MM.1S (cell line): ENCODE measurements at regions not wholly inside any gene's neighbourhood (a gene's known extent, or its start where the extent isn't known, plus 50 kb on each side); places are given as distances from the start of the nearest gene placed in this dataset.

Source experiments
- EZH2 ChIP-seq: fragments of 300-600 bp; sonication (generic); optimal IDR thresholded peaks from 2 replicates; pipeline ENCODE3; 2017; ENCODE audit warnings: low read depth, mild to moderate bottlenecking, antibody characterized with exemption, low read length, mixed read lengths
- EZH2phosphoT487 ChIP-seq: fragments of 300-600 bp; sonication (generic); IDR thresholded peaks from 2 replicates; pipeline ENCODE4 v1.6.1; 2018; ENCODE audit warnings: antibody characterized with exemption, low read length
- TF ChIP-seq, protein P1 (sequence below): fragments of 300-600 bp; sonication (generic); IDR thresholded peaks from 2 replicates; pipeline ENCODE4 v1.5.1; 2016; ENCODE audit warnings: antibody characterized with exemption, low read length, mixed read lengths

DNA sequence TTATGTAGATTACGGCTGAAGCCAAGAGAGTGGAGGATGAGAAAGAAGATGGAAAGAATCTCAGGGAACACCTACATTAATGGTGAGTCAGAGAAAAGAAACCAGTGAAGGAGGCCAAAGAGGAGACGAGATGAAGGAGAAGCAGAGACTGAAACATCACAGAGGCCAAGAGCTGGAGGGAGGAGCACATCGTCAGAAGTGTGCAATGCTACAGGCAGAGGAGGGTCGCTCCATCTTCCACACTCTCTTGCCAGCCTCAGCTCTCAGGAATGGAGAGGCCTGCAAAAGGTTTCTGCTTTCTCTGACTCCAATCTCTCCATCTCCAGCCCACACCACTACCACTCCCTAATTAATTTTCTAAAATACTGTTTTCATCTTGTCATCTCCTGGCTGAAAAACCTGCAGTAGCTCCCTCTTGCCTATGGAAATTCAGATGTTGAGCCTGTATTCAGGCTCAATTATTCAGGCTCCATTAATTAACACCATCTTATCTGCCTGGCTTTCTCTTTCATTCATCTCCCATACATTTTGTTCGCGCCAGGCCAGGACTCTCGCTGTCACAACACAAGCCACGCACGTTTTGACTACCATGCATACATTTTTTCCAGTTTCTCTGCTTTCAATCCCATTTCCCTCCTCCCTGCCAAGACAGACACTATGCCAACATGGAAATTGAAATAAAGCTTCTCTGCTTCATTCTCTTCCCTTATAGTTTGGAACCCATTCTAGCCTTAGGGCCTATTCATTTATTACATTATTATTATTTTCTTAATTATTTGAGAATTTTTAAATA lies 165.8 kb downstream of the INHBA start:
- TF ChIP-seq, protein P1, sequence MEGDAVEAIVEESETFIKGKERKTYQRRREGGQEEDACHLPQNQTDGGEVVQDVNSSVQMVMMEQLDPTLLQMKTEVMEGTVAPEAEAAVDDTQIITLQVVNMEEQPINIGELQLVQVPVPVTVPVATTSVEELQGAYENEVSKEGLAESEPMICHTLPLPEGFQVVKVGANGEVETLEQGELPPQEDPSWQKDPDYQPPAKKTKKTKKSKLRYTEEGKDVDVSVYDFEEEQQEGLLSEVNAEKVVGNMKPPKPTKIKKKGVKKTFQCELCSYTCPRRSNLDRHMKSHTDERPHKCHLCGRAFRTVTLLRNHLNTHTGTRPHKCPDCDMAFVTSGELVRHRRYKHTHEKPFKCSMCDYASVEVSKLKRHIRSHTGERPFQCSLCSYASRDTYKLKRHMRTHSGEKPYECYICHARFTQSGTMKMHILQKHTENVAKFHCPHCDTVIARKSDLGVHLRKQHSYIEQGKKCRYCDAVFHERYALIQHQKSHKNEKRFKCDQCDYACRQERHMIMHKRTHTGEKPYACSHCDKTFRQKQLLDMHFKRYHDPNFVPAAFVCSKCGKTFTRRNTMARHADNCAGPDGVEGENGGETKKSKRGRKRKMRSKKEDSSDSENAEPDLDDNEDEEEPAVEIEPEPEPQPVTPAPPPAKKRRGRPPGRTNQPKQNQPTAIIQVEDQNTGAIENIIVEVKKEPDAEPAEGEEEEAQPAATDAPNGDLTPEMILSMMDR = no peak
- no peak for TF ChIP-seq EZH2phosphoT487
- TF ChIP-seq EZH2 = no peak
